Ovary (tissue), 3 donors: ENCODE measurements at regions not wholly inside any gene's neighbourhood (a gene's known extent, or its start where the extent isn't known, plus 50 kb on each side); places are given as distances from the start of the nearest gene placed in this dataset.

ENCODE experiments used
- POLR2A ChIP-seq: fragments of 450-650 bp; IDR thresholded peaks from one replicate; pipeline ENCODE4 v1.6.1; 2017; ENCODE audit warnings: antibody characterized with exemption, mild to moderate bottlenecking, moderate library complexity
- TF ChIP-seq, protein P1 (sequence below), 3 donors: fragments of 450-650 bp in 2 of 3; fragments of 200-600 bp in 1 of 3; IDR thresholded peaks; one replicate each; pipeline versions ENCODE4 v1.5.1 to v1.8.0; 2016 to 2022; ENCODE audit warnings: antibody characterized with exemption in 3 of 3, mild to moderate bottlenecking in 1 of 3
- donor health status: DM: no; HTN: no; CAD: no.

DNA sequence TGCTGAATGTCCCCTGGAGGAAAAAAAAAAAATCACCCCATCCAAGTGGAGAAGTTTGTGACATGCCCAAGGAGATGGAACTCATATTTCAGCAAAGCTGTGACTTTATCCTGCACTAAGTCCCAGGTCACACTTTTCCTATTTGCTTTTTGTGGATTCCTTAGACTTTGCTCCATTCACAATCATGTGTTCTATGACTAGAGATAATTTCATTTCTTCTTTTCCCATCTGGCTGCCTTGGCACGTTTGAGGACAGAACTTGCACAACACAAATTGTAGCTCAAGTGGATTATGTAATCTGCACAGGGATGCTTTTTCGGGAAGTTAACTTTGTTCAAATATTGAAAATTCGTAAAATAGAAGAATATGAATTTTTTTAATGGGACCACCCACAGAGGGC, 100.7 kb upstream of the PTPN1 start:
- TF ChIP-seq, protein P1, sequence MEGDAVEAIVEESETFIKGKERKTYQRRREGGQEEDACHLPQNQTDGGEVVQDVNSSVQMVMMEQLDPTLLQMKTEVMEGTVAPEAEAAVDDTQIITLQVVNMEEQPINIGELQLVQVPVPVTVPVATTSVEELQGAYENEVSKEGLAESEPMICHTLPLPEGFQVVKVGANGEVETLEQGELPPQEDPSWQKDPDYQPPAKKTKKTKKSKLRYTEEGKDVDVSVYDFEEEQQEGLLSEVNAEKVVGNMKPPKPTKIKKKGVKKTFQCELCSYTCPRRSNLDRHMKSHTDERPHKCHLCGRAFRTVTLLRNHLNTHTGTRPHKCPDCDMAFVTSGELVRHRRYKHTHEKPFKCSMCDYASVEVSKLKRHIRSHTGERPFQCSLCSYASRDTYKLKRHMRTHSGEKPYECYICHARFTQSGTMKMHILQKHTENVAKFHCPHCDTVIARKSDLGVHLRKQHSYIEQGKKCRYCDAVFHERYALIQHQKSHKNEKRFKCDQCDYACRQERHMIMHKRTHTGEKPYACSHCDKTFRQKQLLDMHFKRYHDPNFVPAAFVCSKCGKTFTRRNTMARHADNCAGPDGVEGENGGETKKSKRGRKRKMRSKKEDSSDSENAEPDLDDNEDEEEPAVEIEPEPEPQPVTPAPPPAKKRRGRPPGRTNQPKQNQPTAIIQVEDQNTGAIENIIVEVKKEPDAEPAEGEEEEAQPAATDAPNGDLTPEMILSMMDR (IDR thresholded peaks at IDR 0.05), result no peak
- no peak for TF ChIP-seq POLR2A
